Calu3 (cell line): ENCODE measurements at regions not wholly inside any gene's neighbourhood (a gene's known extent, or its start where the extent isn't known, plus 50 kb on each side); places are given as distances from the start of the nearest gene placed in this dataset.

ENCODE experiments used
- BruUV-seq: library from RNA; stranded (reverse); fragments of 400-500 nt; replicated peaks from 2 replicates; lab custom pipeline; 2021; lab: Mats Ljungman, UMichigan
- CTCF ChIA-PET: fragments of 300-600 bp; sonication (Branson Sonifier 250); formaldehyde crosslinking; loops from one replicate; lab custom pipeline; 2022; ENCODE audit warnings: antibody characterized with exemption; lab: Charles Lee
- DNase-seq: peaks from one replicate; pipeline ENCODE4 v3.0.0; 2022
- H3K27ac Mint-ChIP-seq: one replicate; pipeline ENCODE4 v1.8.0; 2022; ENCODE audit warnings: mixed read lengths; ENCODE audit not compliant: unreplicated experiment
- H3K27me3 Mint-ChIP-seq: one replicate; pipeline ENCODE4 v1.8.0; 2022; ENCODE audit warnings: mixed read lengths; ENCODE audit not compliant: unreplicated experiment
- H3K36me3 Mint-ChIP-seq: one replicate; pipeline ENCODE4 v1.8.0; 2022; ENCODE audit warnings: mild to moderate bottlenecking, moderate library complexity, mixed read lengths; ENCODE audit not compliant: insufficient read depth, unreplicated experiment
- H3K4me1 Mint-ChIP-seq: one replicate; pipeline ENCODE4 v1.8.0; 2022; ENCODE audit warnings: mild to moderate bottlenecking, low read depth, mixed read lengths; ENCODE audit not compliant: unreplicated experiment
- H3K4me3 Mint-ChIP-seq: one replicate; pipeline ENCODE4 v1.8.0; 2022; ENCODE audit warnings: mild to moderate bottlenecking, low read depth, moderate library complexity, mixed read lengths; ENCODE audit not compliant: unreplicated experiment
- H3K9me3 Mint-ChIP-seq: one replicate; pipeline ENCODE4 v1.8.0; 2022; ENCODE audit warnings: low read depth, mixed read lengths; ENCODE audit not compliant: unreplicated experiment
- intact Hi-C: fragments of 100-400 bp; cut with micrococcal nuclease; formaldehyde crosslinking; loops from one replicate; pipeline ENCODE4 v1.10.0; 2022; ENCODE audit not compliant: unreplicated experiment
- TF ChIP-seq, protein P1 (sequence below): fragments of 200-600 bp; IDR thresholded peaks from one replicate; pipeline ENCODE4 v1.8.0; 2022; ENCODE audit warnings: antibody characterized with exemption; ENCODE audit not compliant: unreplicated experiment

DNA sequence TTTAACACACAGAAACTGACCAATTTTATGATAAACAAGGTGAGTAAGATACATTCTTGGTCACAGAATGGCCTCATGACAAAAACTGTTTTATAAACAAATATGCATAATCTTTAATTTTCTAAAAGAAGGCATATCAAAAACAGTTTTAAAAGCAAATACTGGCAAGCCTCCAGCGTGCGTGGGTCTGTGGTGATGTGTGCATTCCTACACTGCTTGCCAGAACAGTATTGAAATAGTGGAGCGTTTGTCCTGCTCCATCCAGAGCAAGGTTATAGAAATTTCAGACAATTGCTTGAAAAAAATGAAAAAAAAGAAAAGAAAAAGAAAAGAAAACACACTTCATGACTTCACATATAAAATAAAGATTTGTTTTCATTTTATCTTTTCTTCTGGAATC lies 140.9 kb downstream of the MZT1 start:
- H3K27ac Mint-ChIP-seq, result no peak overlapping the region
- DNase-seq, result no peak
- H3K4me3 Mint-ChIP-seq, result no peak overlapping the region
- intact Hi-C loops, result no loop called here
- no peaks in the 10 kb centered on the region for H3K9me3 Mint-ChIP-seq
- TF ChIP-seq, protein P1, sequence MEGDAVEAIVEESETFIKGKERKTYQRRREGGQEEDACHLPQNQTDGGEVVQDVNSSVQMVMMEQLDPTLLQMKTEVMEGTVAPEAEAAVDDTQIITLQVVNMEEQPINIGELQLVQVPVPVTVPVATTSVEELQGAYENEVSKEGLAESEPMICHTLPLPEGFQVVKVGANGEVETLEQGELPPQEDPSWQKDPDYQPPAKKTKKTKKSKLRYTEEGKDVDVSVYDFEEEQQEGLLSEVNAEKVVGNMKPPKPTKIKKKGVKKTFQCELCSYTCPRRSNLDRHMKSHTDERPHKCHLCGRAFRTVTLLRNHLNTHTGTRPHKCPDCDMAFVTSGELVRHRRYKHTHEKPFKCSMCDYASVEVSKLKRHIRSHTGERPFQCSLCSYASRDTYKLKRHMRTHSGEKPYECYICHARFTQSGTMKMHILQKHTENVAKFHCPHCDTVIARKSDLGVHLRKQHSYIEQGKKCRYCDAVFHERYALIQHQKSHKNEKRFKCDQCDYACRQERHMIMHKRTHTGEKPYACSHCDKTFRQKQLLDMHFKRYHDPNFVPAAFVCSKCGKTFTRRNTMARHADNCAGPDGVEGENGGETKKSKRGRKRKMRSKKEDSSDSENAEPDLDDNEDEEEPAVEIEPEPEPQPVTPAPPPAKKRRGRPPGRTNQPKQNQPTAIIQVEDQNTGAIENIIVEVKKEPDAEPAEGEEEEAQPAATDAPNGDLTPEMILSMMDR, result no peak
- H3K36me3 Mint-ChIP-seq, result no peaks in the 10 kb centered on the region
- H3K27me3 Mint-ChIP-seq, result no peaks in the 10 kb centered on the region
- no peaks in the 10 kb centered on the region for H3K4me1 Mint-ChIP-seq
- no TSS peak for BruUV-seq
- CTCF ChIA-PET, result no interaction called here

DNA sequence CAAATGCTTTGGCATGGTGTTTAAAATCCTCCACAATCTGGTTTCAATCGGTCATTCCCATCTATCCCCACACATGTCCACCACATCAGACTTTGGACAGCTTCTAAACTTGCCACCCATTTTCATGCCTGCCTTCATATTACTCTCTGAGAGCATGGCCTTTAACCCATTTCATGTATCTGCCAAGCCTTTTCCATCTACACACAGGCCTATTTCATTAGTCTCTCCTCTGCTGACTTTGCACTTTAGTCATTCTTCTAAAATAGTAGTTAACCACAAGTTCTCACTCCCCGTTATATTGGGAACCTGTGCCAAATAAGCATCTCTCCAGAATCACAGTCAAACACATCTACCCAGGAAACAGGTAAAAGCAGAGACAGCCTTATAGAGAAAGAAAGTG lies 142.2 kb downstream of the MZT1 start:
- no peak for DNase-seq
- CTCF ChIA-PET, result no interaction called here
- intact Hi-C loops, result no loop called here
- H3K4me3 Mint-ChIP-seq, result no peak overlapping the region
- TF ChIP-seq, protein P1, result no peak
- H3K27me3 Mint-ChIP-seq, result no peaks in the 10 kb centered on the region
- BruUV-seq, result no TSS peak
- no peaks in the 10 kb centered on the region for H3K36me3 Mint-ChIP-seq
- H3K9me3 Mint-ChIP-seq, result no peaks in the 10 kb centered on the region
- H3K27ac Mint-ChIP-seq, result no peak overlapping the region
- H3K4me1 Mint-ChIP-seq, result no peaks in the 10 kb centered on the region

DNA sequence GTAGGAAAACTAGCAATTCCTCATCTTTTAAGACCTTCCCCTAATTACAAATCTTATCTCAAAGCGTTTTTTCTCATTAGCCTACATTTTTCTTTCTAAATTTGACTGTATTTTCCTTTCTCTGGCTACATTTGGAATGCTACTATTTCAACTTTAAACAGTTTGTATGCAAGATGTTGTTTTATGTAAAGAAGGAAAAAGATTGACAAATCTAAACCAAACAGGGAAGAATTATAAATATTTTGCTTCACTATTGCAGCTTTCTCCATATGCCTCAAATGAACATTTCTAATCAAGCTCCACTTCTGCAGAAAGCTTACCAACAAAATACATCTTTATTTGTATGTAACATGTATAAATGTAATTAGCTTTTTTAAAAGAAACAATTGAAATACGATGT lies 156.2 kb downstream of the MZT1 start:
- Mint-ChIP-seq H3K4me1 (no peaks in the 10 kb centered on the region), H3K27ac (no peak overlapping the region), H3K9me3 (no peaks in the 10 kb centered on the region), H3K27me3 (no peaks in the 10 kb centered on the region), H3K36me3 (no peaks in the 10 kb centered on the region), H3K4me3 (no peak overlapping the region)
- CTCF ChIA-PET, result no interaction called here
- DNase-seq, result no peak
- no TSS peak for BruUV-seq
- TF ChIP-seq, protein P1, result no peak
- intact Hi-C loops, result no loop called here

DNA sequence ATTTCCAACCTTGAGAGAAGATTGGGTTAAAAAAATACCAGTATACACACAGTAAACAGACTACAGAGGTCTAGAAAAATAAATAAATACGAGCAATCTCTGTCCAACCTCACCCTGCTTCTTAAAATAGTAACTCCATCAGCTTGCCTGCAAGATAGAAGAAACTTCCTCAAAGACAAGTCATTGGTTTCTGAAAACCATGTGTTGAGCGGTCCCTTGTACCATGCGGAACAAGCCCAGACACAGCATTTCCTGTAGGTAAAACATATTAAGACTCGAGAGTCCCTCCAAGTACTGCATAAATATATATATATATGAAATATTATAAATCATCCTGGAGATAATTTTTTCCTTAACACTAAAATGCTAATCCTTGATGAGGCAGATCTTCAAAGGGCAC lies 157.4 kb downstream of the MZT1 start:
- Mint-ChIP-seq H3K4me3 (no peak overlapping the region), H3K4me1 (no peaks in the 10 kb centered on the region), H3K36me3 (no peaks in the 10 kb centered on the region), H3K27ac (no peak overlapping the region), H3K27me3 (no peaks in the 10 kb centered on the region), H3K9me3 (no peaks in the 10 kb centered on the region)
- no TSS peak for BruUV-seq
- DNase-seq, result no peak
- TF ChIP-seq, protein P1, result no peak
- CTCF ChIA-PET, result no interaction called here
- intact Hi-C loops, result no loop called here

DNA sequence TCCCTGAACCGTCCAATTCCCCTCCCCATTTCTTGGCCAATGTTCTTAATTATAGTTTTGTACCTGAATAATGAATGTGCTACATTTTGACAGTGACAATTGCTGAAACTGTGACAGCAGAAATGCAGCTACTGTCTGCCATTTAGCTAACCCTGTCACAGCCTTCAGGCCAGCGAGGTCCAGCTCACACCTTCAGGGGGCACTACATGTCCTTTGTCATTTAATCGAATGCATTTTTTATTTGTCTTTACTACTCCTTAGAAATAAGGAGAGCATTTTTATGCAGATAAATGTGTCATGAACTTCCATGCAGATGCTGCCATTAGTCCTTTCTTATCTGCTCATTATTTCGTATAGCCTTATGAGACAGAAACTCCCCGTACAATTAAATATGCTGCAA lies 159.9 kb downstream of the MZT1 start:
- Mint-ChIP-seq H3K36me3 (no peaks in the 10 kb centered on the region), H3K27ac (no peak overlapping the region), H3K27me3 (no peaks in the 10 kb centered on the region), H3K4me3 (no peak overlapping the region), H3K4me1 (no peaks in the 10 kb centered on the region), H3K9me3 (no peaks in the 10 kb centered on the region)
- TF ChIP-seq, protein P1, result no peak
- no peak for DNase-seq
- intact Hi-C loops, result loop anchor here (10.0 kb wide), 1 partner anchor 1263 kb away; no protein-coding TSS in a partner anchor
- CTCF ChIA-PET, result no interaction called here
- BruUV-seq, result no TSS peak
